ENCODE measurements at regions not wholly inside any gene's neighbourhood (a gene's known extent, or its start where the extent isn't known, plus 50 kb on each side); places are given as distances from the start of the nearest gene placed in this dataset.

DNA sequence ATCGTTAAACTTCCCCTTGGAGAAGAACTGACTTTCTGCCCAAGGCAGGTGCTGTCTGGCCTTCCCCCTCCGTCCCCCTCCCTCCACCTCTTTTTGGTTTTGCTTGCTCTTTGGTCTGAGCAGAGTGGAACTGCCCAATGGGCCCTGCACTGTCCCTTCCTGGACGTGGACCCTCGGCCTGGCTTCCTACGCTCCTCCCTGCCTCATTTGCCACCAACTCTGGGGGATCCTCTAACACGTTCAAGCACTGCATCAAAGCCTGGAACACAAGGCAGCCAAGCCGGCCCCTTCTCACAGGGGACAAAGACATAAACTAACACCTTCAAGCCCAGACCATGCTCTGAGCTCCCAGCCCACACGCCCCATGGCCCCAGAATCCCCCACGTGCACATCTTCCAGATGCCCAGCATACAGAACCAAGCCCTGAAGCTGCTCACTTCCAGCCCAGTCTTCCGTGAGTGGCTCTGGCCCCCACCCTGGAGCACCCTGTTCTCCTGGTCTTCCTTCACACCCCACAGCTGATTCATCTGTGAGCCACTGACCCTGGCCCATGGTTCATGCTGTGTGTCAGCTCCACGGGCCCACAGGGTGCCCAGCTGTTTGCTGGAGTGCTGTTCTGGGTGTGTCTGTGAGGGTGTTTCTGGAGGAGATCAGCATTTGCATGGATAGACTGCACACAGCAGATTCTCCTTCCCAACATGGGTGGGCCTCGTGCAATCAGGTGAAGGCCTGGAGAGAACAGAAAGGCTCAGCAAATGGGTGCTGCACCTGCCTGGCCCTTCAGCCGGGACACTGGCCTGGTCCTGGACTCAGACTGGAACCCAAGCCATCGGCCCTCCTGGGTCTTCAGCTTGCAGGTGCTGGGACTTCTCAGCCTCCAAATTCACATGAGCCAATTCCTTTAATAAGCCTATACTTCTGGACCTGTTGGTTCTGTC is 247.1 kb upstream of the SALL3 start:
- TF ChIP-seq JUND (IDR thresholded peaks at IDR 0.05; ENCODE audit: low read depth) = no peak
- in situ Hi-C loops (cut with HindIII; ENCODE audit: low pct_unique_long_range_greater_than_20kb, low sequenced_read_pairs) = no loop called here
- DNase-seq (ENCODE audit: low read depth in 1 of 2, low spot score in 1 of 2) = no peak

DNA sequence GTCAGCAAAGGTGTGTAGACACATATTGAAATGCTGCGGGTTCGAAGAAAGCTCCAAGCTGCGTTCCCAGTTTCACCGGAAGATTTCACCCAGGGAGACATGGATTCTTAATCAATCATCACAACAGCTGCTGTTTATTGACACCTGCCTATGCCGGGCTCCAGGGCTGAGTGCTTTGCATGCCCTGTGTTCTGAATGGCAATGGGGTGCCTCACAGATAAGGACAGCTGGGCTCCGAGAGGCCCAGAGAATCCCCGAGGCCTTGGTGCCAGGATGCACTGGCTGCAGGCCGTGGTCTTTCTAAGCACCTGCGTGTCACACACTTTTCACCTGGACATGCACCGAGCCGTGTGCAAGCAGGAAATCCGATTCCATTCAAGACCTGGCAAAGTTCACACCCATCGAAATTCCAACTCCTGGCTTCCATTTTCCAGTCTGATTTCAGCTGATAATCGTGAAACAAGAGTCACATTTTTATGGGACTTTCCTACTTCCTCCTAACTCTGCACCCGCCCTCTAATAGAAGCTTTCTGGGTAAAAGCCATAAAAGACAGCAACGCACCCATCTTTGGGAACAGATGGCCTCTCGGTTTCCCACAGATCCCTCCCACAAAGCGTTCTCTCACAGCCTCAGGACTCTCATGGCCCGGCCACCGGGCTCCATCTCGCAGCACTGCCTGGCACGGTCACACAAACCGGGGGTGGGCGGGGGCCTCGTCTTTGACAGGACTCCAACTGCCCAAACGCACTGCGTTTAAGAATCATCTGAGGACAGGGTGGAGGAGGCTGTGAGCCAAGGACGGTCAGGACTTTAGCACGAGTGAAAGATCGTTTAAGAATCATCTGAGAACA is 245.6 kb upstream of the SALL3 start:
- no peak for DNase-seq (ENCODE audit: low read depth in 1 of 2, low spot score in 1 of 2)
- in situ Hi-C loops (cut with HindIII; ENCODE audit: low pct_unique_long_range_greater_than_20kb, low sequenced_read_pairs) = no loop called here
- no peak for TF ChIP-seq JUND (IDR thresholded peaks at IDR 0.05; ENCODE audit: low read depth)

DNA sequence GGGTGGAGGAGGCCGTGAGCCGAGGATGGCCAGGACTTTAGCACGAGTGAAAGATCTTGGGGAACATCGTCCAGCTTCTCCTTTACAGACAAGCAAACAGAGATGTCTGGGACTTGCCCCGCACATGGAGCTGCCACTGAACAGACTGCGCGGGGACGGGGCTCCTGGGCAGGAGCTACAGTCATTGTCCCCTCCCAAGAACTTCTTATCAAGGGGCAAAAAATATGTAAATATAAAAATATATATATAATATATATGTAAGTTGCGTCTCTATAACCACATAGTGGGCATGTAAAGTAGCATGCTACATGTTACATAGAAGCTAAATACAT is 245.0 kb upstream of the SALL3 start:
- TF ChIP-seq JUND (IDR thresholded peaks at IDR 0.05; ENCODE audit: low read depth) = no peak
- in situ Hi-C loops (cut with HindIII; ENCODE audit: low pct_unique_long_range_greater_than_20kb, low sequenced_read_pairs) = no loop called here
- DNase-seq (ENCODE audit: low read depth in 1 of 2, low spot score in 1 of 2) = no peak

DNA sequence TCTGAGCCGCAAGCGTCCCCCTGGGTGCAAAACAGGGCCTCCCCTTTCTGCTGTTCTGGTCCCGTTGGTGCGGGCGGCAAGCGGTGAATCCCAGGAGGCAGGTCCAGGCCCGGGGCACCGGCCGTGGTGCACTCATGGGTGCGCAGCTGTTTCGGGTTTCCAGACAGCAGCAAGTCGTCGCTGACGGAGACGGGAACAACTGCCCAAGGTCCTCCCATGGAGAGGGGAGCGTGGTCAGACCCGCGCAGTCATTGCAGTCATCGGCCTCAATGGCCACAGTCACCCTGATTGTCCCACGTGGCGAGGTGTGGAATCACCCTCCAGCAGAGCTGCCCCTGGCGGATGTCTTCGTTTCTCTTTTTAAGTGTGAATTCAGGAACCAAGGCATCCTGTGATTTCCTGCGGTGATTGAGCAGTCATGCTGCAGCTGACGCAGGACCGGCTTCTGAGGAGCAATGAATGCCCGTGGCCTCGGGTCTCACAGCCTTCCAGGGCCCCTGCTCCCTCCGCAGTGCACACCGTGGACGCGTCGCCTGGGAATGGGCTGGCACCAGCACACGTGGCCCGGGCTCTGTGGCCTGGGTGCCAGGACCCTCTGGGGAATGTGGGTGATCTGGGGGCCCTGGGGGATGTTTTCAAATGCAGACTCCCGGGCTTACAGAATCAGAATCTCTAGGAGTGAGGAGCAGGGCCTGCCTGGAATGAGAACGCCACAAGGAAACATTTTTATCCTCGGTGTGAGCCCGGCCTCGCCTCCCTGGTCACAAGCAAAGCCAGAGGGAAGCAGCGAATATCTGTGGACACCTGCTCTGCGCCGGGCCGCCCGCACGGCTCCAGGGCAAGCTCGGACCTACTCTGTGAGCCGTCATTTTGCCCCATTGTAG is 244.2 kb upstream of the SALL3 start:
- in situ Hi-C loops (cut with HindIII; ENCODE audit: low pct_unique_long_range_greater_than_20kb, low sequenced_read_pairs) = no loop called here
- DNase-seq (ENCODE audit: low read depth in 1 of 2, low spot score in 1 of 2) = no peak
- no peak for TF ChIP-seq JUND (IDR thresholded peaks at IDR 0.05; ENCODE audit: low read depth)

DNA sequence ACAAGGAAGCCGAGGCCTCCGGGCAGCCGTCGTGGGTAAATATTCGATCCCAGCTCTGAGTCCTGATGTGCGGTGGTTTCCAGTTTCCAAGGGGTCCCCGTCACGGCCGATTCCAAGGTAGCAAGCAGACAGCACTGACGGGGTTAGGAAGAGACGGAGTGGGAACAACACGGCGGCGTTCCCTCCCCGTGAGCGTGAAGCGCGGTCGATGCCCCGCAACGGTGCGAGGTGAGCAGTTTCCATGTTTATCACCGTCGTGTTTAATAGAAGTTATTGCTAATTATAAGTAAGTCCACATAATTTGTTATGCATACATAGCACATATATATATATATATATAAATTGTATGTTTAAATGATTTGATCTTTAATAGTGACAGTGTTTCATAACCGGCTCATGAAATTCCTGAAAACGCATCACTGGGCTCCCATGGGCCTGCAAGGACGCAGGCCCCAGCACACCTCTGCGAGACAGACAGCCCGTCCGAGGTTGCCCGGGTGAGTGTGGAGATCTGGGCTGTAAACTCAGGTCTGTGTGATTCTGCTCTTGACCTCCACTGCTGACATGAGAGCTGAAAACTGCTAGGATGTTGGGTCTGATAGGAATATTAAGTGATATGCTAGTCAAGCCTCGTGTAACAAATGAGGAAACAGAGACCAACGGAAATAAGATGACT is 243.5 kb upstream of the SALL3 start:
- in situ Hi-C loops (cut with HindIII; ENCODE audit: low pct_unique_long_range_greater_than_20kb, low sequenced_read_pairs) = no loop called here
- DNase-seq (ENCODE audit: low read depth in 1 of 2, low spot score in 1 of 2) = no peak
- no peak for TF ChIP-seq JUND (IDR thresholded peaks at IDR 0.05; ENCODE audit: low read depth)

DNA sequence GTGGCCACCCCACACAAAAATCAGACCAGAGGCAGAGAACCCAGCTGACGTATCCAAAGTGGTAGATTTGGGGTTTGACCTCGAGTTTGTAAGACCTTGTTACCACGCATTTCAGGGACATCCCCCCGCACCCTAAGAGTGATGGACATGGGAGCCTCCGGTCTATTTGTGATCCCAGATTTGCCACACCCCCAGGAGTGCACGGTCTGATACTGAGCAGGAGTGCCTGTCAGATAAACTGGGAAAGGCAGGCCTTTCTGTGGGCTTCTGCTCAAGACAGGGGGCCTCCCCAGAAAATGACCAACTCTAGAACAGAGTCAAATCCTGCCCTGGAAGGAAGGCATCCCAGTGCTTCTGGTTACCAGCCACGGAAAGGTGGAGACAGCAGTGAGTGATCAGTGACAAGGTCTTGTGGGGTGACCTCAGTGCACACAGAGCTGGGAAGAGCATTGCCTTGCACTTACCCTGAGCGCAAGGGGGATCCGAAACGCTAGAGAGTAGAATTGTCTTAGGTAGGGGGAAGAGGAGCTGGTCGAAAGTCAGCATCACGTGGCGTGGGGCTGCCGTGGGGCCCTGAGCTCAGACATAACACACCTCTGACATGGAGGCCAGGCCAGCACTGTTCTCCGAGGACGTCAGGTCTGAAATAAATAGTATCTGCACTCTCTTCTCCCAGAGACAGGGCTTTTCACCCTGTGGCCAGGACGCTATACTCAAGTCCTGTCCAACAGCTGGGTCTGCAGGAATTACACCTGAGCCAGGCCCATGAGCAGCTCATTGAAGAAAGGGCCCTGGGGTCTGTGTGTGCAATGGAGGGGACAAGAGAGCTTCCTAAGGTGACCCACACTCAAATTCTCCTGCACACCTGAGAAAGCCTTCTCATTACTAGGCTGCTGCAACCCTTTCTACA is 242.4 kb upstream of the SALL3 start:
- in situ Hi-C loops (cut with HindIII; ENCODE audit: low pct_unique_long_range_greater_than_20kb, low sequenced_read_pairs) = no loop called here
- DNase-seq (ENCODE audit: low read depth in 1 of 2, low spot score in 1 of 2) = no peak
- TF ChIP-seq JUND (IDR thresholded peaks at IDR 0.05; ENCODE audit: low read depth) = no peak

DNA sequence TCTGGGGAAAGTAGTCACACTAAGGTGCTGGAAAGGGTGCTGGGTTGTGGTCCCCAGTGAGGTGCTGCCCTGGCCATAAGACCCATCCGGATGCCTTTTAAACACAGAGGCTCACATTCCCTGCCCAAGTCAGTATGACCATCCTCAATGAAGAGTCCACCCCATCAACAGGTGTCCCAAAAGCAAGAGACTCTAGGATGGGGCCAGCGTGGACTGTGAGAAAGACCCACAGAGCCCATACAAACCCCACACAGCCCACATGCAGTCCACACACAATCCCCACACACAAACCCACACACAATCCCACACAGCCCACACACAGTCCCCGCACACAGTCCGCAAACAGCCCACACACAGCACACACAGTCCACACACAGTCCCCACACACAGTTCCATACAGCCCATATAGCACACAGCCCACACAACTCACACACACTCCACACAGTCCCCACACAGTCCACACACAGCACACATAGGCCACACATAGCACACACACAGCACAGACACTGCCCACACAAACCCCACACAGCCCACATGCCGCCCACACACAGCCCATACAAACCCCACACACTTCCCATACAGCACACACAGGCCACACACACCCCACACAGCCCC is 241.4 kb upstream of the SALL3 start:
- DNase-seq (ENCODE audit: low read depth in 1 of 2, low spot score in 1 of 2) = no peak
- TF ChIP-seq JUND (IDR thresholded peaks at IDR 0.05; ENCODE audit: low read depth) = no peak
- in situ Hi-C loops (cut with HindIII; ENCODE audit: low pct_unique_long_range_greater_than_20kb, low sequenced_read_pairs) = no loop called here

DNA sequence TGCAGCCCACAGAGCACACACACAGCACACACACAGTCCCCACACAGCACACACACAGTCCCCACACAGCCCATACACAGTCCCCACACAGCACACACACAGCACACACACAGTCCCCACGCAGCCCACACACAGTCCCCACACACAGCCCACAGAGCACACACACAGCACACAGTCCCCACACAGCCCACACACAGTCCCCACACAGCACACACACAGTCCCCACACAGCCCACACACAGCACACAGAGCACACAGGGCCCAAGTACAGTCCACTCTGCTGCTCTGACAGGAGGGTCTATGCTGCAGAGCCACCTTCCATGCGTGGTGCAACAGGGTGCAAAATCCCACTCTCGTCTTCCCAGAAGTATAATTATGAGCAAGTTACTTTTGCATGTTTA is 240.5 kb upstream of the SALL3 start:
- no peak for TF ChIP-seq JUND (IDR thresholded peaks at IDR 0.05; ENCODE audit: low read depth)
- no peak for DNase-seq (ENCODE audit: low read depth in 1 of 2, low spot score in 1 of 2)
- in situ Hi-C loops (cut with HindIII; ENCODE audit: low pct_unique_long_range_greater_than_20kb, low sequenced_read_pairs) = no loop called here

DNA sequence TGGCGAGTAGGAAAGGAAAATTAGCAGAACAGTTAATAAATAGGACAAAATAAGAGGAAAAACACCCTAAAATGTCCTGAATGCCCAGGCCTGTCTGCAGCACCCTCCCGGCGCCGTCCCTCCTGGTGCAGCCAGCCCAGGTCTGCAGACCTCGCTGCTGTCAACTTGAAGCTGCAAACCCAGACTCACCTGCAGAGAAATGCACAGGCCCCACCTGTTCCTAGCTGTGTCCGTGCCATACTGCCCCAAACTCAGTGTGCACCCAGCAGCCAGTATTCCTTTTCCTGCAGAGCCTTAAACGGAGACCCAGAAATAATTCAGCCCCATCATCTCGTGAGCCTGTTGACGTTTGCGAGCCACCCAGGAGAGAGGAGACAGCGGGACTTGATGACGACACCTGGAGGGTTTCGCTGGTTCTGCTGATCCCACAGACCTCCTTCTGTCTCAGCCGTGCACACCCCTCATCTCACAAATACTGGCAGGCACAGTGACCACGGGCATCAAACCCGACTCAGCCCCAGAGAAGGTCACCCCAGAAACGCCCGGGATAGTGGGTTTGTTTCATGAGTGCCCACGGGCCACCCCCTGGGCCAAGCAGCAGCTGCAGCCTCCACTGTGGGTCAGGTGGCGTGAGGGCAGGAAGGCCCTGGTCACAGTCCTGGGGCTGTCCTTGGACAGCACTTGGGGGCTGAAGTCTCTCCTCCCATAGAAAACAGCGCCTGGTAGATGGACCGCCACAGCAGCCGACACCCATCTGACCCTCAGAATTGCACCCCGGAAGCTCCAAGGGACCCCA is 239.5 kb upstream of the SALL3 start:
- no peak for DNase-seq (ENCODE audit: low read depth in 1 of 2, low spot score in 1 of 2)
- in situ Hi-C loops (cut with HindIII; ENCODE audit: low pct_unique_long_range_greater_than_20kb, low sequenced_read_pairs) = no loop called here
- TF ChIP-seq JUND (IDR thresholded peaks at IDR 0.05; ENCODE audit: low read depth) = no peak

DNA sequence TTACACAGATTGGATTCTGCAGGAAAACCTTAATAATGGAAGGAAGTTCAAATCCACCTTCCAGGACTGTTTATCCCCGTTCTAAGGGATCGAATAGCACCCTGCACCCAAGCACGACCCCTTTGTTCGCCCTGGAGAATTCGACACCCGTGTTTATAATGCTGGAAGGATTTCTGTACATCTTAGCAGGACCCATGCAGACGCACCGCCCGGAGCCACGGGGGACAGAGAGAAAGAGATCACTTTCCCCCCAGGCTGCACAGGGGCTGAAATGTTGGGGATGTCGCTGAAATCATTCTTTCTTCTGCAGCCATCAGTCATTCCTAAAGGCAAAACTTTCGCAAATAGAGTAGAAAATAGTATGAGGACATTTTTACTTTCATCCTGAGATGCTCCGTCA is 238.7 kb upstream of the SALL3 start:
- TF ChIP-seq JUND (IDR thresholded peaks at IDR 0.05; ENCODE audit: low read depth) = no peak
- no peak for DNase-seq (ENCODE audit: low read depth in 1 of 2, low spot score in 1 of 2)
- in situ Hi-C loops (cut with HindIII; ENCODE audit: low pct_unique_long_range_greater_than_20kb, low sequenced_read_pairs) = no loop called here

Measured in T47D (cell line).